ENCODE measurements at regions not wholly inside any gene's neighbourhood (a gene's known extent, or its start where the extent isn't known, plus 50 kb on each side); places are given as distances from the start of the nearest gene placed in this dataset.
A peak's percentile ranks its signal among the peaks of the same experiment; 100 is the strongest.

DNA sequence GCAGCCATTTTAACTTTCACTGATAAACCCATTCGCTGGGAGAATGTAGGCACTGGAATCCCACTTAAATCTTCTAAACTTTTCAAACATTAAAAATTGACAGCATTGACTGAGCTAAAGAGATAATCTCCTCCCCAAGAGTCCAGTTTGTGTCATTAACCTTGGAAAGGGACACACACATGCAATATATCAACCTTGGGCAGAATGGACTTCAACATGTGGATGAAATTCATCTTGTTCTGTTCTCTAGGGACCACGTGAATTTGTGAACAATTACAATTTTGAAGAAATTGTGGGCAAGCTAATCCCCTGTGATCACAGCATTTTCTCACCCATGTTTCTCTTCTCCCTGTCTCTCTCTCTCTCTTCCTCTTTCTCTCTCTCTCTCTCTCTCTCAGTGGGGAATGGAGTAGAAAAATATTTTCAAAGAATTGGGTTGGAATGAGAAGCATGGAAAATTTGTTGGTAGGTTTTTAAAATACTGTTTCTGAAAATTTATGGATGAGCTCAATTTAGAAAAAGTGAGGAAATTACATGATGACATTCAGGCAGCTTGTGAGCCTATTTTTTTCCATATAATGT is 553.7 kb downstream of the EBF1 start:
- Histone ChIP-seq H3K9me3 (no peaks in the 10 kb centered on the region), H3K27ac (no peak overlapping the region), H3K36me3 (no peaks in the 10 kb centered on the region), H3K27me3 (no peaks in the 10 kb centered on the region), H3K4me3 (no peak overlapping the region), H3K4me1 (no peaks in the 10 kb centered on the region)
- TF ChIP-seq EP300 (IDR thresholded peaks at IDR 0.05), result no peak
- no peak for TF ChIP-seq CTCF (IDR thresholded peaks at IDR 0.05)
- TF ChIP-seq POLR2AphosphoS5 (IDR thresholded peaks at IDR 0.05), result no peak
- TF ChIP-seq POLR2A (IDR thresholded peaks at IDR 0.05), result no peak
- no peak for ATAC-seq (ENCODE audit: low FRiP score in 2 of 2)
- 82 to 84% methylated on average over 2 of the region's 2 CpGs for WGBS, 2 donors
- no peak for DNase-seq

DNA sequence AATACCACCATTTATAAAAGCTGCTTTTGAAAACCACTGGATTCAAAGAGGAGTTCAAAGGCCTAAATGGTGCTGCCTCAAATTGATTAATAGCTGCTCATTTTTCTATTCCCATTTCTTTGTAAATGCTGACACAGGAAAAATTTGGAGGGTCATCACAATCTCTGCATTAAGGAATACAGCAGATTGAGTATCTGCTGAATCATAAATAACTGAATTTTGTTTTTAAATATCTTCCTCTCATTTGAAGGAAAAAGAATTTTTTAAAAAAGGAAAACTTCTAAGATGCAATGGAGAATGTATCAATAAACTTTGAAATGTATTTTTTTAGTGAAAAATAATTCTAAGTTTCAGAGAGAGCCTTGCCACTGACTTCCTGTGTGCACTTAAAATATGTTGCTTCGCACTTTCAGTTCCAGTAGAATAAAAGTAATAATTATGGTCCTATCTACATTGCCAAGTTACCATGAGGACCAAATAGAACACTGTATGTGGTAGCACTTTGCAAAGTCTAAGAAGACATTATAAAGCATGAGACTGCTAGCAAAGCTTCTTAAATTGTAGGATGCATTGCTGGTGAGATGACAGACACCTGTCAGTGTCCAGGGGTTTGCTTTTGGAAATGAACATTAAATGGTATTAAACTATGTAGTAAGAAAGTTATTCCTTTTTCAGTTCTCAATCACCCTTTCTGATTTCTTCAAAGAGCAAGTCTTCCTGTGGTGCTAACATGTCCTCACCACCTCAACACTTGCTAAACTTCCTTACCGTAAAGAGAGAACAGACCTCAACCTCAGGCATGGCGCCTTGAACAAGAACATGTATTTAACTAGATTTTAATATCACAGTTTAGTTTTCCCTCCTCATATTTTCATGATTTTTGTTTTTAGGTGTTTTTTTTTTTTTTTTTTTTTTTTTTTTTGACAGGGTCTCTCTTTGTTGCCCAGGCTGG is 555.1 kb downstream of the EBF1 start:
- Histone ChIP-seq H3K36me3 (no peaks in the 10 kb centered on the region), H3K9me3 (no peaks in the 10 kb centered on the region), H3K27me3 (no peaks in the 10 kb centered on the region), H3K4me1 (no peaks in the 10 kb centered on the region), H3K4me3 (no peak overlapping the region), H3K27ac (no peak overlapping the region)
- TF ChIP-seq POLR2A (IDR thresholded peaks at IDR 0.05) (no peak), CTCF (IDR thresholded peaks at IDR 0.05) (no peak), POLR2AphosphoS5 (IDR thresholded peaks at IDR 0.05) (no peak), EP300 (IDR thresholded peaks at IDR 0.05) (no peak)
- no peak for DNase-seq
- ATAC-seq (ENCODE audit: low FRiP score in 2 of 2), result no peak
- WGBS, 2 donors, result 89 to 91% methylated on average over 3 of the region's 3 CpGs

DNA sequence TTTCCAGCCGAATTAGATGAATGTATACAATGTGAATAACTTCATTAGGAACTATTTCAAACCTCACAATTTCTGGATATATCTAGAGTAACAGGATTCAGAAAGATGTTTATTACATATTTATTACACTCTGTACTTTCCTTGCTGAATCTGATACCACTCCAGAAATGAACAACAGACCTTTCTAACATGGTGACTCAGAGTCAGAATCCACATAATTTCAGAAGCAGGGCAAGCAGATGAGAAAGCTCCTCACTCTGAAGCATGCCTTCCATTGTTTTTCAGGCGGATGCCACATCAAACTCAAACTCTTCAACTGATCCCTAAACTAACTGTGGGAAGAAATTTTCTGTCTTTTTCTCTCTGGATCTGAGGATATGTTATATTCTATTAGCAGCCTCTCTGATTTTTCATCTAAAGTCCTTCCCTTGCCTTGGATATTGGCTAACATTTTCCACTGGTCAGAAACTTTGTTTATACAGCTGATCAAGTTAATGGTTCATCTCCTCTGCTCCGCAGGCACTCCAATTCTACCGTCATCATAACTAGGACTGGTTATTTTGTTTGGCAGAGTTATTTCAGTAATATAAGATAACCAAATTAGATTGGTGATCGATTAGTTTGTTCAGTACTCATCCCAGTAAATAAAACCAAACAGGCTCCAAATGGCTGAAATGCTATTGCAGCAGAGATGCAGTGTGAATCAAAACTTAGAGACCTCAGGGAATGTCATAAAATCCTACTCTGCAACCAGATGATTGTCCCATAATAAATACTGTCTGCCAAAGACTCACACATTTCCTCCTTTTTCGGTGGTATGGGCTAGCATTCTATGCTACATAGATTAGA is 556.0 kb downstream of the EBF1 start:
- Histone ChIP-seq H3K36me3 (no peaks in the 10 kb centered on the region), H3K27ac (no peak overlapping the region), H3K27me3 (no peaks in the 10 kb centered on the region), H3K9me3 (no peaks in the 10 kb centered on the region), H3K4me1 (no peaks in the 10 kb centered on the region), H3K4me3 (no peak overlapping the region)
- DNase-seq (no peak), ATAC-seq (ENCODE audit: low FRiP score in 2 of 2) (peak in 1 of 2 donors; percentile 66)
- 81 to 84% methylated on average over 6 of the region's 6 CpGs for WGBS, 2 donors
- no peak for TF ChIP-seq POLR2A (IDR thresholded peaks at IDR 0.05)
- TF ChIP-seq CTCF (IDR thresholded peaks at IDR 0.05), result no peak
- TF ChIP-seq EP300 (IDR thresholded peaks at IDR 0.05), result no peak
- no peak for TF ChIP-seq POLR2AphosphoS5 (IDR thresholded peaks at IDR 0.05)

DNA sequence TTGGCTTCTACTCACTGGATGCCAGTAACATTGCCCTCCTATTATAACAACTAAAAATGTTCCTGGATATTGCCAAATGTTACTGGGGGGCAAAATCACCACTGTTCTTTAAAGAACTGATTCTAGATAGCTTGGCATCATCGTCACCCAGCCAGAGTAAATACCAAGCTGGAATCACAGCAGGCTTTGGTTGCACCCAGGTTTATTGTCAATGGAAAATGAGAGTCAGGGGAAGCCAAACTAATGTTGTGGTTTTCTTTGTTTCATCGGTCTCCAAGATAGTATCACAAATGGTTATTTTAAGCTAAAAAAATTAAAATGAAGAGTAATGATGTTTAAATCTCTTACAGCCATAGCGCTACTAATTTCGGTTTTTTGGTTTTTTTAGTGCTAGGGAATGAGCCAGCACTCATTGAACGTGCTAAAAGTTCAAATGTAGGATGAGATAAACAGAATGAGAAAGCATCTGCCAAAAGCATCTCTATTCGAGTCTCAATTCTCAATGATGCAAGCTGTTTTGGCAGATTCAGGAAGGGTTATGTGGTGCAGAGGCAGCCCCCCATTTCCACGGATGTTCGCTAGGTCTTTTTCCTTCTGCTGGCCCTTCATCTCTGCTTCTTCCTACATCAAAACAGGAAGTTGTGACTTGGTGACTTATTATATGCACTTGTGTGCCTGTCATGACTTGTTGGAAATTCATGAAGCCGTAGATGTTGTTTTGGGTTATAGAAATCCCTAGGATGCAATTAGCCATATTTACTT is 558.0 kb downstream of the EBF1 start:
- H3K27ac ChIP-seq, result no peak overlapping the region

More for the DNA sequence above, 558.0 kb downstream of the EBF1 start:
- Histone ChIP-seq H3K36me3 (no peaks in the 10 kb centered on the region), H3K4me3 (no peak overlapping the region), H3K9me3 (no peaks in the 10 kb centered on the region), H3K4me1 (no peaks in the 10 kb centered on the region), H3K27me3 (no peaks in the 10 kb centered on the region)
- whole genome bisulfite sequencing, 2 donors, result 59 to 72% methylated on average over 9 of the region's 9 CpGs
- TF ChIP-seq POLR2AphosphoS5 (IDR thresholded peaks at IDR 0.05) (no peak), EP300 (IDR thresholded peaks at IDR 0.05) (no peak), POLR2A (IDR thresholded peaks at IDR 0.05) (no peak), CTCF (IDR thresholded peaks at IDR 0.05) (no peak)
- DNase-seq (no peak), ATAC-seq (ENCODE audit: low FRiP score in 2 of 2) (no peak)
